HepG2 (cell line): ENCODE measurements at regions not wholly inside any gene's neighbourhood (a gene's known extent, or its start where the extent isn't known, plus 50 kb on each side); places are given as distances from the start of the nearest gene placed in this dataset.

Experiments used
- EP300 ChIP-seq, 3 experiments: sonication (generic) in 1 of 3; formaldehyde crosslinking in 1 of 3; IDR thresholded peaks; 2 replicates each; pipeline versions ENCODE4 v1.5.1 to v1.6.1; 2011 to 2020; ENCODE audit warnings: low read depth in 2 of 3, low read length in 2 of 3, borderline replicate concordance in 1 of 3, improper control_type of control experiment in 1 of 3, mild to moderate bottlenecking in 1 of 3, missing genetic modification reagents in 1 of 3, moderate library complexity in 1 of 3
- EZH2 ChIP-seq: conservative IDR thresholded peaks from 2 replicates; pipeline ENCODE4 v1.6.1; 2012; ENCODE audit warnings: mild to moderate bottlenecking, low read depth, low read length, moderate library complexity
- FOSL1 ChIP-seq: sonication (generic); formaldehyde crosslinking; IDR thresholded peaks from 2 replicates; pipeline ENCODE4 v1.9.0; 2021; ENCODE audit warnings: missing genetic modification reagents, borderline replicate concordance
- MXI1 ChIP-seq: IDR thresholded peaks from 3 replicates; pipeline ENCODE4 v1.6.1; 2012; ENCODE audit warnings: low read depth, low read length, inconsistent platforms, borderline replicate concordance
- NFKBIZ ChIP-seq: IDR thresholded peaks from 2 replicates; pipeline ENCODE4 v1.6.1; 2018; ENCODE audit warnings: missing genetic modification reagents, missing compliant biosample characterization
- ZNF121 ChIP-seq: sonication (generic); formaldehyde crosslinking; IDR thresholded peaks from 2 replicates; pipeline ENCODE4 v1.5.0; 2020; ENCODE audit warnings: mild to moderate bottlenecking, missing genetic modification reagents
- ZNF512 ChIP-seq: sonication (generic); formaldehyde crosslinking; IDR thresholded peaks from 2 replicates; pipeline ENCODE4 v1.4.0; 2020; ENCODE audit warnings: mild to moderate bottlenecking, missing genetic modification reagents
- ZNF589 ChIP-seq: sonication (generic); formaldehyde crosslinking; conservative IDR thresholded peaks from 2 replicates; pipeline ENCODE4 v1.8.0; 2022; ENCODE audit warnings: mild to moderate bottlenecking, moderate library complexity, missing genetic modification reagents
- ZNF703 ChIP-seq: sonication (generic); formaldehyde crosslinking; IDR thresholded peaks from 2 replicates; pipeline ENCODE4 v1.5.1; 2020; ENCODE audit warnings: missing genetic modification reagents, mild to moderate bottlenecking, moderate library complexity, borderline replicate concordance

- no peak for TF ChIP-seq MXI1
- no peak for TF ChIP-seq ZNF703
- TF ChIP-seq ZNF121 (CRISPR knock-in tag) = no peak
- TF ChIP-seq EP300 (IDR thresholded peaks at IDR 0.05; ENCODE audit: low read depth in 2 of 2, low read length in 2 of 2) = no peak
- TF ChIP-seq EP300 (CRISPR knock-in tag; IDR thresholded peaks at IDR 0.05; ENCODE audit: borderline replicate concordance) = no peak
- no peak for TF ChIP-seq ZNF589 (CRISPR knock-in tag)
- no peak for TF ChIP-seq FOSL1 (CRISPR knock-in tag)
- no peak for TF ChIP-seq EZH2
- no peak for TF ChIP-seq NFKBIZ (CRISPR knock-in tag)
- TF ChIP-seq ZNF512 (CRISPR knock-in tag) = no peak
These were observed 89.1 kb upstream of the PPP2R2B start for GRCh38 chr5:146967646-146968045.
